ENCODE measurements at regions not wholly inside any gene's neighbourhood (a gene's known extent, or its start where the extent isn't known, plus 50 kb on each side); places are given as distances from the start of the nearest gene placed in this dataset.

DNA sequence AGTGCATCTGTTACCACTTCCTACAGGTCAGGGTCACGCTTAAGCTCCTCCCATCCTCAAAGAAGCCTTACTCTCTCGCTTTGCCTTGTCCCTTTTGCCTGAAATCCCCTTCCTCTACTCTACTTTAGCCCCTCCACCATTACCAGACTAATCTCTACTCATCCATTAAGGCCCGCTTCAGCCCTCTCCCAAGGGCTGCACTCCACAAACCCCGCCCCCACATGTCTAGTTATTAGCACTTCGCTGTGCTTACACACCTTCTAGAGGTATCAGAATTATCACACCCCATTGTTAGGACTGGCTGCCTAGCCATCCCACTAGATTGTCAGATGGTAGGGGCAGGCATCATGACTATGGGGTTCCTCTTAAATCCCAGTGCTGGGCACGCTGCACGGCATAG, 565.7 kb upstream of the WWC1 start:
- H3K4me3 ChIP-seq (ENCODE audit: low read length), result no peak overlapping the region
- no peak for DNase-seq (ENCODE audit: low read depth)
- TF ChIP-seq, protein P1, sequence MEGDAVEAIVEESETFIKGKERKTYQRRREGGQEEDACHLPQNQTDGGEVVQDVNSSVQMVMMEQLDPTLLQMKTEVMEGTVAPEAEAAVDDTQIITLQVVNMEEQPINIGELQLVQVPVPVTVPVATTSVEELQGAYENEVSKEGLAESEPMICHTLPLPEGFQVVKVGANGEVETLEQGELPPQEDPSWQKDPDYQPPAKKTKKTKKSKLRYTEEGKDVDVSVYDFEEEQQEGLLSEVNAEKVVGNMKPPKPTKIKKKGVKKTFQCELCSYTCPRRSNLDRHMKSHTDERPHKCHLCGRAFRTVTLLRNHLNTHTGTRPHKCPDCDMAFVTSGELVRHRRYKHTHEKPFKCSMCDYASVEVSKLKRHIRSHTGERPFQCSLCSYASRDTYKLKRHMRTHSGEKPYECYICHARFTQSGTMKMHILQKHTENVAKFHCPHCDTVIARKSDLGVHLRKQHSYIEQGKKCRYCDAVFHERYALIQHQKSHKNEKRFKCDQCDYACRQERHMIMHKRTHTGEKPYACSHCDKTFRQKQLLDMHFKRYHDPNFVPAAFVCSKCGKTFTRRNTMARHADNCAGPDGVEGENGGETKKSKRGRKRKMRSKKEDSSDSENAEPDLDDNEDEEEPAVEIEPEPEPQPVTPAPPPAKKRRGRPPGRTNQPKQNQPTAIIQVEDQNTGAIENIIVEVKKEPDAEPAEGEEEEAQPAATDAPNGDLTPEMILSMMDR (IDR thresholded peaks at IDR 0.05; ENCODE audit: insufficient read depth, low read depth, low read length, missing control alignments), result no peak

DNA sequence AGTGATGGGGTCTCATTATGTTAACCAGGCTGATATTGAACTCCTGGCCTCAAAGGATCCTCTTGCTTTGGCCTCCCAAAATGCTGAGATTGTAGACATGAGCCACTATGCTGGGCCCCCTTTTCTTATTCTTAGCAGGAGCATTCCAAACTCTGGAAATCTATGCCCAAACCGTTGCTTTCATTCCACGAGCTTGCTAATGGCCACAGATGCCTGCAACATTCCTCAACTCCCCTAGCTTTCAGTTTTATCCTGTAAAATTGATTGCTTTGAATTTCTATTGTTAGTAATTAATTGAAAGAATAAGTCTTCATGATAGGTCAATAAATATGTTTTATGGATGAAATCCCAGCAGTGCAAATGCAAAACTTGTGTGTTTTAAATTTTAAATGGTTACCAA, 564.8 kb upstream of the WWC1 start:
- DNase-seq (ENCODE audit: low read depth), result no peak
- H3K4me3 ChIP-seq (ENCODE audit: low read length), result no peak overlapping the region
- TF ChIP-seq, protein P1 (IDR thresholded peaks at IDR 0.05; ENCODE audit: insufficient read depth, low read depth, low read length, missing control alignments), result no peak

DNA sequence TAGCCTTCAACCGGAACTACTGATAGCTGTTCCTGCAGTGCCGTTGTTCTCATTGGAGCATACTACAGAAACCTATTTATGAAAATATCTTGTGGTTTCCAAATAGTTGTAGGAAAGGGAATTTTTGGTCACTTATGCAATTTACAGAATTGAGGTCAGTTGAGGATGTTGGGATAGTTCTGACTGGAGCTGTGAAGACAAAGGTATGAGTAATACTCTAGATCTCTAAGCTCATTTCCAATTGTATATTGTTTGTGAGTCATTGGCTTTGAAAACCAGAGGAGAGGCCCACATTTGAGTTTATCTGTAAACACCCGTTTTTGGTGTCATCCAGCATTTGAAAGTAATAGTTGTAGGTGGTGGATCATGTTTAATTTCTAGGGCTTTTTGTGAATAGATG, 561.3 kb upstream of the WWC1 start:
- TF ChIP-seq, protein P1 (IDR thresholded peaks at IDR 0.05; ENCODE audit: insufficient read depth, low read depth, low read length, missing control alignments), result no peak
- DNase-seq (ENCODE audit: low read depth), result peak; percentile 92
- H3K4me3 ChIP-seq (ENCODE audit: low read length), result no peak overlapping the region

DNA sequence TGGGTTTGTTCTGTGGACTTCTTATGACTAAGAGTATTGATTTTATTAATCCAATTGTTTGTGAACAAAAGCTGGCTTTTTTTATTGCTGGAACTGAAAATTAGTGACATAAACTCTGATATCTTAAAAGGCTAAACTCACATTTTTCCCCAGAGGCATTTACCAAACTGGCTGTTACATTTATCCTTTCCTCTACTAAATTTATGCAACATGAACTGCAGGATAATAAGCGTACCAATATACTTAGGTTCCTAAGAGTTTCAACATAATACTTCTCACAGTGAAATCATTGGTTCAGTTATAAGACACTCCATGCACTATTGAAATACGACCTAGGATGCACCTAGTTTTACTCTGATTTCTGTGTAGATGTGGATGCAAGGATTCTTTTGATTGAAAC, 560.8 kb upstream of the WWC1 start:
- no peak overlapping the region for H3K4me3 ChIP-seq (ENCODE audit: low read length)
- TF ChIP-seq, protein P1 (IDR thresholded peaks at IDR 0.05; ENCODE audit: insufficient read depth, low read depth, low read length, missing control alignments), result no peak
- DNase-seq (ENCODE audit: low read depth), result no peak

DNA sequence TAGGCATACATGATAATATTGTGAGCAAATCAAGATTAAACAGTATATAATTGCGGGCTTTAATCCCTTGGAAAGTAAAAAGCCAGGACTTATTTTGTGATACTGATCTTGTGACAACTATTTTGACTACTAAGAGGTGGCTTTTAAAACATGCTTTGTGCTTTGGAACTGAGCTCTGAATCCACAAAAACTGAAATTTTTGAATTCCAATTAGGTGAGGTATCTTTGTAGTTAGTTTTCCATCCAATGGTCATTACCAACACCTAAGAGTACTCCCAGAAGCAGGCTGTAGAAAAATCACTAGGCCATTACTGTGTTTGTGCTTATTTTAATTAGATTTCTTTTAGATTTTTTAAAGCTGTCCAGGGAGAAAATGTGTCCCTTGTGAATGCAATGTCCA, 559.5 kb upstream of the WWC1 start:
- DNase-seq (ENCODE audit: low read depth), result no peak
- TF ChIP-seq, protein P1 (IDR thresholded peaks at IDR 0.05; ENCODE audit: insufficient read depth, low read depth, low read length, missing control alignments), result no peak

DNA sequence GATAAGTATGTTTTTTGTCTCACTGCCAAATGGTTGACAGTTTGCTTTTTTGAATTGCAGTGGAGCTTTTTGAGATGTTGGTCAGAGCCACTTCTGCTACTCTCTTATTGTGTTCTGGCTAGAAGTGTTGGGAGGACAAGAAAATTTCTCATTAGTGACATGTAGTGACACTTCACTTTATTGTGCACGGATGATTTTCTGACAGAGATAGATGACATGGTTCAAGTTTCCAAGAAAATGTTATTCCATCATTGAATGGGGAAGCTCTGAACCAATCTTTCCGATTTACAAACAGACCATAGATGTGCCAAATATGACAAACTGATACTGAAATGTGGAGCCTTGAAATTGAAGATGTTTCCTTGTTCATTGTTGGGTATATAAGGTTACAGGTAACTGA, 558.9 kb upstream of the WWC1 start:
- no peak for DNase-seq (ENCODE audit: low read depth)
- no peak overlapping the region for H3K4me3 ChIP-seq (ENCODE audit: low read length)
- TF ChIP-seq, protein P1 (IDR thresholded peaks at IDR 0.05; ENCODE audit: insufficient read depth, low read depth, low read length, missing control alignments), result no peak

More for the DNA sequence above, 559.5 kb upstream of the WWC1 start:
- no peak overlapping the region for H3K4me3 ChIP-seq (ENCODE audit: low read length)

DNA sequence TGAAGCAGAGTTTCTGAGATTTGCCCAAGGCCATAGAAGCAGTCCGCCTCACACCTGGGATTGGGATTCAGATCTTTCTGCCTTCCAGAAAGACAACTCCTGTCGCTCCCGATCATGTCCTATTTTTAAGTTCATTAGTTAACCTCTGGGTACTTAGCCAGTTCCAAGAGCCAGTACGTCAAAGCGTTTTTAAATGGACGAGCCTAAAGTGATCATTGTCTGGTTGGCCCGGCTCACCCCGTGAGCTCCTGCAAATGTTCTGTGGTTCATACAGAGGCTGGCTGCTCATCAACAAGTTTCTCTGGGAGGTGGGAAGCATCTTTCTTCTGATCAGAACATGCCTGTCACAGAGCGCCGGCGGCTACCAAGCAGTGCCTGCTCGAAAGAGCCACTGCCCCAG, 554.5 kb upstream of the WWC1 start:
- DNase-seq (ENCODE audit: low read depth), result no peak
- TF ChIP-seq, protein P1 (IDR thresholded peaks at IDR 0.05; ENCODE audit: insufficient read depth, low read depth, low read length, missing control alignments), result no peak
- H3K4me3 ChIP-seq (ENCODE audit: low read length), result no peak overlapping the region
